NAMALWA (cell line): ENCODE measurements at regions not wholly inside any gene's neighbourhood (a gene's known extent, or its start where the extent isn't known, plus 50 kb on each side); places are given as distances from the start of the nearest gene placed in this dataset.
"Not testable (repeated sequence)": the region's sequence is repeated elsewhere in the genome, so short reads cannot be mapped to it uniquely, and the experiment has no call there.

ENCODE experiments used
- DNase-seq: peaks from one replicate; pipeline ENCODE4 v3.0.0-alpha.2; 2015; ENCODE audit warnings: low spot score

DNA sequence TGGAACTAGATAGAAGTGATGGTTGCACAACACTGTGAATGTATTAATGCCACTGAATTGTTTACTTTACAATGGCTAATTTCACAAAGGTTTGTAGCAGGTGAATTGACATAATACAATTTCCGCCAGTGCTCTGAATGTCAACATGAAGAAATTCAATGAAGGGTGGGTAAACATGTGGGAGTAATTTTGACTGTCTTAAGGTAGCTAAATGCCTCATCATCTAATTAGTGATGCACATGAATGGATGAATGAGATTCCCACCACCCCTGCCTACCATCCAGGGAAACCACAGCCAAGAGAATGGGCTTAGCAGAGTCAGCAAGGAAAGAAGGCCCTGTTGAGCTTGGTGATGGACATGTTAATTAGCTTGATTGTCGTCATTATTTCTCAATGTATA is 275.3 kb downstream of the ALDH8A1 start:
- no peak for DNase-seq

DNA sequence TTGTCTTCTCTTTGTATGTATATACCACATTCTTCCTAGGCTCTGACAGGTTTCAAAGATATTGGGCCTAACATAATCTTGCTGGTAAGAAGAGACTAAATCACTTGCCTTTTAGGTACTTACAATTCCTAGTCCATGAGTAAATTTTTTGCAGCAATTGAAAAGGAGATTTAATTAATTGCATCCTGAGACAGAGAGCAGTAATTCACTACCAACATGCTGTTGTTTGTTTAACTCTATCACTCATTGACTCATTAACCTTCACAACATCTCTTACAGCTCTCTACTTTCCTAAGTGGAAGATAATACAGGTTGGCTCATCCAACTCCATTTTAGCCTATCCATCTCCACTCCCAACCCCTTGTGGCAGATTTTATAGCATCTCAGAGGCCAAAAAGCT is 280.4 kb downstream of the ALDH8A1 start:
- DNase-seq: no peak

DNA sequence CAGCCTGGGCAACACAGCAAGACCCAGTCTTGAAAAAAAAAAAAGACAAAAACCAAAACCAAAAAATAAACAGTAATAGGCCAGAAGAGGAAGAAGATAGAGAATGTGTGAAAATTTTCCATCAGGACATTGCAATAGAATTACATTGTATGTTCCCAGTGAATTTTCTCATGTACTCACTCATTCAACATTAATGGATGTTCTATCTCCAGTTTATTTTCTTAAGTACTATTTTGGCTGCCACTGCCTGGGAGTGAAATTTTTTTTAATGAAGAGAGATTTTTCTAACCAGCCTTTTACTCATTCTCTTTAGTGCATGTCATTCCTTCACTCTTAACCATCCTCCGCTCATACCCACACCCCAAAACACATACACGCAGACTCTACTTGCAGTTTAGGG is 282.8 kb downstream of the ALDH8A1 start:
- DNase-seq: no peak

DNA sequence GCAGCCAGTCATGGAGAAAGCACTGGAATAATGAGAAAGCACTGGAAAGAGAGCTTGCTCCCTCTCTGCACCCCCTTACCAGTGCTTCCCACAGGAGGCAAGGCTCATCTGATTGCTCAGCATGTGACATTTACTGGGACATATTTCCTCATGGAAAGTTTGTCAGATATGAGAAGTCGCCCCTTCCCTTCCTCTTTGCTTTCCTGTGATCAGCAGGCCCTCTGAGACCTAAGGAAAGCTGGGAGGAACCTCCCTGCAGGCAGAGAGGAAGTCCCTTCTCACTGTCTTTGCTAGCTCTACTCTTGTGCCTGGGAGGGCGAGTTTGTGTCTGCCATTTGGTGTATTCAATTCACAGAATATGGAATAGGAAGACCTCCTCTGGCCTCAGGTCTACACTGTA is 283.8 kb downstream of the ALDH8A1 start:
- DNase-seq: no peak

DNA sequence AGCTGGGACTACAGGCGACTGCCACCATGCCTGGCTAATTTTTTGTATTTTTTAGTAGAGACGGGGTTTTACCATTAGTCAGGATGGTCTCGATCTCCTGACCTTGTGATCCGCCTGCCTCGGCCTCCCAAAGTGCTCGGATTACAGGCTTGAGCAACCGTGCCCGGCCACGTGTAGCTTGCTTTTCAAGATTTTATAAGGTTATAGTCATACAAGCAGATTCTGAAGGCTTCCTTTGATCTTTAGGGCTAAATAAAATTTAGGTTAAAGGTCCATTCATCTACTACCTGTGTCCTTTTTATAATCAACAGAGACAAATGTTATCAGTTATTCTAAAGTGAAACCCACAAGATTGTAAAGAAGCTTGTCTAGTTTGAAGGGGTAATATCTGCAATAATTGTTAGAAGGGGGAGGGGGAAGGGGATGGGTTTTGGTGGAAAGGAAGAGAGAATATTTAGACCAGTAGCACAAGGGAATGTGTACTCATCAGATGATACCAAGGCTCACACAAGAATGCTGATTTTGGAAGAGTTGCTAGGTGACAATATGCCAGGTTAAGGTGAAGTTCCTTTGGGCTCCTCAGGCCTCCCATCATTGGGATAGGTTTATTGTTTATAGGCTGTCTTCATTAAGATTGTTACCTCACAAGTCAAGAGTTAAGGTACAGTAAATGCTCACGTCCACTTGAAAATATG is 284.7 kb downstream of the ALDH8A1 start:
- no peak for DNase-seq

DNA sequence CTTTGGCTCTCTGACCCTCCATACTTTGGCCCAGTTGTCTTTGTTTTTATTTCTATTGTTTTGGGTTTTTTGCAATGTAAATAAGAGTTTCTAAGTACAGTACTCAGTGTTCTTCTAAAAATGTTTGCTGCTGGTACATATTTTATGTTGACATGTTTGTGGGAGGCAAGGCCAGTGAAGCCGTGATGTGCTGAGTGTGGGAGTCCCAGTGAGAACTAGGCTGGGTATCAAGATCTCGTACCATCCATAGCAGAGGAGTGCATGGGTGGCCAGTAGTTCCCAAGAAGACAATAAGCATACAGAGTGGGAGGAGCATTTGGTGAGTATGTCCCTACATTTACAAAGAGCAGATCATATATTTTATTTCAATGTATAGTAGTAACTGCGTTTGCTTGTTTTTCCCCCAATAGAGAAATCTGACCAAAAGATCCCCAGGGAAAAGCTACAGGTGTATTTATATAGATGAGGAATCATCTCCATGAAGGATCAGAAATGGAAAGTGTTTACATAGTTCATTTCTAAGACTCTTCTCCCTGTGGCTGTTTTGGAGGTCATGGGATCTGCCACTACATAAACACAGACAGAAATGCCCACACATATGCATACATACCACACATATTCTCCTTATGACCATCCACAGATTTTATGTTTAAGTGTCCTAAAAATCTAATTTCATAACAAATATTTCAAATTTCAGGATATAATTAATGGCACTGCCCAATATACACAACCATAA is 285.9 kb downstream of the ALDH8A1 start:
- DNase-seq: no peak

DNA sequence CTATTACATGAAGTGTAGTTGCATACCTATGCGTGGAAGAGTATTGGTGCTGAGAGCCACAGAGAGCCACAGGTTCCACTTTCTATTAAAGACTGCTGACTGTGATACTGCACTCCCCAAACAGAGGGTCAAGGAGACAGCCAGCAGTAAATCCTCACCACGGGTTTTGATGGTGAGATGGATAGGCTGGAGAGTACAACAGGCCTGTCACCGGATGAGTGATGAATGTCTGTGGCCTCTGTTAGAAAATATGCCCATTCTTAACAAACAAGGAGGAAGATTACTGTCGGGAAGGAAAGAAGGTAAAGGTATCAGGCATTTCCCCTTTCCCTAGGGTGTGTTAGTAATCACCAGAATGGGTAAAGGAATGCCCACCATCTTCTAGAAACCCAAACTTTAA is 286.5 kb downstream of the ALDH8A1 start:
- no peak for DNase-seq

DNA sequence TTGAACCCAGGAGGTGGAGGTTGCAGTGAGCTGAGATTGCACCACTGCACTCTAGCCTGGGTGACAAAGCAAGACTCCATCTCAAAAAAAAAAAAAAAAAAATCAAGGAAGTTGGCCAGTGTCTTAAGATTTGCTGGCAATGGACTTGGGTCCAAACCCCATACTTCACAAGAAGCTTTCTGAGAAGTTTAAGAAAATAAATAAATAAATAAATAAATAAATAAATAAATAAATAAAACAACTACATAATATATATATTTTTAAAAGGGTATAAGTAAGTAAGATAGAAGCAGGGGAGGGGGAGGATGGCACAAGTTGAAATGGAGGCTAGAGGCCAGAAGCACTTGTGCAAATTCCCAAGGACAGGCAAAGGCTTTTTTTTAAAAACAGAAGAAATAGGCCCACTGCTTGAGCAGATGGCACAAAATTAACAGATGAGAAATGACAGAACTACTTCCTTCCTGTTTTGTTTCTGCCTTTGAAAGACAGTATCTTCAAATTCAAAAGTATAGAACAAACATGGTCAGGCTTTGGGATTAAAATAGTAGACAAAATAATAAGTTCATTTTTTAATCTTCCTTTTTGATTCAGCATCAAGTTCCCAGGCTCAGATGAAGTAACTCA is 287.7 kb downstream of the ALDH8A1 start:
- no peak for DNase-seq

DNA sequence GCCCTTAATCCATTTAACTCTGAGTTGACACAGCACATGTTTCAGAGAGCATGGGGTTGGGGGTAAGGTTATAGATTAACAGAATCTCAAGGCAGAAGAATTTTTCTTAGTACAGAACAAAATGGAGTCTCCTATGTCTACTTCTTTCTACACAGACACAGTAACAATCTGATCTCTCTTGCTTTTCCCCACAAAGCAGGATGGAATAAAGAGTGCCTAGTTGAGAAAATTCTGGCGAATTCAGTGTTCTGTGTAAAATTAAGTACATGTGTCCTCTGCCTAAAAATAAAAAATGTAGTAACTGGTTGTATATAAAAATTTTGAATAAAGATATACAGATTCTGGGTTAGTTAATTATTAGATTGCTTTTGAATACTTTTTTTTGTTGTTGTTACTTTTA is 290.0 kb downstream of the ALDH8A1 start:
- not testable (repeated sequence) for DNase-seq

DNA sequence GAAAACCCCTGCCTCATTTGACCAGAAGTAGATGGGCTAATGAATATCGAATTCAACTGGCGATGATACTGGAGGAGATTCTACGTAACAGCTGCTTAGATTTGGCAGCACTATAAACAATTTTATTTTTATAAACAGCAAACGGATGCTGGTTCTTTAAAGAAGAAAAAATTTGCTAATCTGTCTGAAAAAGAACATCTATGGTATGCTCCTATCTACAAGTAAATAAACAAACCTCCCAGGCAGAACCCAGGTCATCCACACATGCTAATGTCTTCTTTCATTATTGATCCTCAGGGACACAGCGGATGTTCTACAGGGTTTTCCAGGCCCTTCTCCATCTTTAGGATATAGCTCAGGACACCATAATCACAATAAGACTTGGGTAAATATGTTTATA is 291.3 kb downstream of the ALDH8A1 start:
- no peak for DNase-seq

DNA sequence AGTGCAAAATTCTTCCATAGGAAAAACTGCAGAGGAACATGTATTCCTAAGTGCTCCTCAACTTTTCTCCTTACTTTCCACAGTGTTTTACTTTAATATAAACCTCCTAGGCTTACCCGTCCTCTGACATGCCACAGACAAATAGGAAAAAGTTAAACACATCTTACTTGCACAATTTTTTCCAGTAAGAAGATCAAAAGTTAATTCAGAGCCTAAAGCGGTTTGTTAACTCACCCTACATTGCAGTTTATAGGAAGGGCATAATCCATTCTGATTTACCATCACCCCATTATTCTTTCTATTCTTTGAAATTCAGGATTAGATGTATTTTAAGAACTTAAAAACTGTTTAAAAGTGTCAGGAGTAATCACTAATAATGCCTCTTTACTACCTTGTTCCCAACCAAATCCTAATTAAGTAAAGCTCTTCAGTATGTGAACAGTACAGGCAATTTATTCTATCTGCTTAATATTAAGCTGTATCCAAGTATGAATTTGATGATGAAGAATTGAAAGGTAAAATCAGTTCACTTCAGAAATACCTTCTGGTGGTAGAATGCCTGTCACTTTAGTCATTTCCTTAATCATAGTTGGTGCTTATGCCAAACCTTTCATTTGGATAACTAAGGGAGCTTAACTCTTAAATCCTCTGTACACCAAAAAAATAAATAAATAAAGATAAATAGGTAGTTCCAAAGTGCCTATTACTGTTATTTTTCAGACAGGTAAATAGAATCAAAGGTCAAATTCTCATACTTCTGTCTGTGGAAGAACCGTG is 292.0 kb downstream of the ALDH8A1 start:
- no peak for DNase-seq

DNA sequence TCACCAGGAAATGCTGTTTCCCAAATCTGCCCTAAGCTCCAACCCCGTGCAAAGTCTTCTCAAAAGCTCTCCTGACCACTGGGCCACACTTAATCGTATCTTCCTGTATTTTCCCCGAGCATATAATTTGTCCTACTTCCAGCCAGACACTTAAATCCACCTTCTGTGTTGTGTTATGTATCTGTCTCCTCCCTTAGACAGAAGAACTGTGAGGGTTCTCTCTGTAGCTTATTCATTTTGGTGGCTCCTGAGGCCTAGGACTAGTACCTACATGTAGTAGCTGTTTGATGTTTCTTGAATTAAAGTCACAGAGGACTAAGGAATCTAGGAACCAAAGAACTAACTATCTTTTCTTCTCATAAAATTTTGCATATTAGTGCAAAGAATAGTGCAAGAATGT is 292.6 kb downstream of the ALDH8A1 start:
- no peak for DNase-seq

DNA sequence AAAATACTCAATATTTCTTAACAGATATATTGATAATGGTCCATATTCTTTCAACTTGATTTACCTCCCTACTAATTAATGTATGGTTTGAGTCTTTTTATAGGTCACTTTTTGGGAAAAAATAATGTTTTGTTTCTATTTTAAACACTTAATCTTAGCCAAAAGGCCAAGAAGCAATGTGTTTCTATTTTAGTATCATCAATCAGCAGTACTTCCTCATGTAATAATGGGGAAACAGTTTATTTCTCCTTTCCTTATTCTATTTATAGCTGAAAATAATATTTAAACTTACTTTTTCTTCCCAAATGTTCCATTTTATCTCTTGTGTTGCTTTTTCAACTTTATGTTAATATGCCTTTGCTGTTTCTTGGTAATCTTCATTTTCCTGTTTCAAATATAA is 295.1 kb downstream of the ALDH8A1 start:
- no peak for DNase-seq

DNA sequence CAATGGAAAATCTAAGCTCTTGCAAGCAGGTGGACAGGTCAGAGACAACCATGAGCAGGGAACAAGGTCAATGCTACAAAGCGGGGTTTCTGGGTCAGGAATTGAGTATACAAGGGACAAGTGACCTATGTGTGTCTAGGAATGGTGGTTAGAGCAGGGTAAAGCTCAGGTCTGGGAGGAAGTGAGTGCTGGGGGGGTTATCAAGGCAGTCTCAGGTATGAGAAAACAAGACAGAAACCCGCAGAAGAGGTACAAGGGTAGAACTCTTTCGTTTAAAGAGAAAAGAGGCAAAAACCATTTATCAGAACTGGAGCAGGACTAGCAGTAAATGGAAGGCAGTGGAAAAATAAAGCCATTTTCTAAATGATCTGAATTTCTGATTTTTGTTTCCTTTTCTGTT is 298.4 kb downstream of the ALDH8A1 start:
- no peak for DNase-seq

DNA sequence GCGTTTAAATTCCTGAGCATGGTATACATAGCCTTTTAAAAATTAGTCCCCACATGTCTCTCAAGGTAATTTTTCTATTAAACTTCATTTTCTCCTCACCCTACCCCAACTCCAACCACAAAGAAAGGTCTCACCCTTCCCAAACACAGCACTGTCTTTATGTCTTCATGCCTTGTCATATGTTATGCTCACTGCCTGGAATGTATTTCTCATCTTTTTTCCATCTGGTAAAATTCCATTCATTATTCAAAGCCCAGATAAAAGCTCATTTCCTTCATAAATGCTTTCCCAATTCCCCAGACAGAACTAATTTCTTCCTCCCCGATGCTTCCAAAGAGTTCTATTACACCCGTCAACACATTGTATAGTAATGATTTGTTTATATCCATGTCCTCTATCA is 302.0 kb downstream of the ALDH8A1 start:
- DNase-seq: no peak

DNA sequence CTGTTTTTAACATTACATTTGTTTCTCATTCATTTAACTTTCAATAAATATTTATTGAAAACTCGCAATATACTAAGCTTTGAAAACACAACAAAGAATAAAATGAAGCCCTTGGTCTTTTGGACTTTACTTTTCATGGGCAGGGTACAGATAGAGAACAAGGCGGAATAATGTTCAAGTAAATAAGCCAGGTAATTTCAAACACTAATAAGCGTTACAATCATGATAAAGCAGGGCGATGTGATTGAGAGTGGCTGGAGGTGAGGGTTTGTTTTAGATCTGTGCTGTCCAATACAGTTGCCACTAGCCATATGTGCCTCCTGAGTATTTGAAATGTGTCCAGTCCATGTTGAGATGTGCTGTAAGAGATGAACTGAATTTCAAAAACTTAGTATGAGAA is 307.1 kb downstream of the ALDH8A1 start:
- no peak for DNase-seq

DNA sequence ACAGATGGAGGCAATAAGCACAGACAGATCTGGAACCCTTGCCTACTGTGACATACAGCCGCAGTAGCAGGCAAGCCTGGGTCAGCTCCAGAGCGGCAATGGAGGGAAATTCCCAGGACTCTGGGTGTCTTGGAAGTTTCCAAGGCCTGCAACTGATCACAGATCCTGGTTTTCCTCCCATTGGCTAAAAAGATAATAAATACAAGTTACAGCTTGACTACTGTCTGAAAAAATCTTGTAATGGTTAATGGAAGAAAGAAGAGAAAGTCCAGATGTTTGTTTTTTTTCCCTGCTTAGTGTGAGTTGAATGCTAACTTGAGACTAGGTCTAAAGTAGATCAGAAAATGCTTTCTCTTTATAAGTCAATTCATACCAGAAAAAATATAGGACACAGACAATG is 307.6 kb downstream of the ALDH8A1 start:
- no peak for DNase-seq

DNA sequence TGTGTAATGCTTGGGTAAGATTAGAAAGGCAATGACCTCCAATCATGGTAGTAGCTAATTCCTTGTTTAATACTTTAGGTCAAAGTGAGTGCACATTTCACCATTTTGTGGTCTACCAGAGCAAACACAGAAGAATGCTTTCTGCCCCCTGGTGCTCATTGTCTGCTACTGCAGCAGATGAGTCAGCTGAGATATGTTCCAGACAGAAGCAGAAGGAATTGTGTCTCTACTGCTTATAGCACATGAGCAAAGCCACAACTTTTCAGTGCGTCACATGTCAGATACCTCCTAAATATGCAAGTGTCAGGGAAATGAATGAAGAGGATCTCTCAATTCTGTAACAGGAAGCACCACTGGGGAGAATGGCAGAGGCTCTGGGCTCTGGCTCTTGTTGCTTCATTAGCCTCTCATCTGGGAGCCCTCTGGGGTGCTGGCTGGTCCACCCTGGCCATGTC is 308.9 kb downstream of the ALDH8A1 start:
- DNase-seq: peak; percentile 88

DNA sequence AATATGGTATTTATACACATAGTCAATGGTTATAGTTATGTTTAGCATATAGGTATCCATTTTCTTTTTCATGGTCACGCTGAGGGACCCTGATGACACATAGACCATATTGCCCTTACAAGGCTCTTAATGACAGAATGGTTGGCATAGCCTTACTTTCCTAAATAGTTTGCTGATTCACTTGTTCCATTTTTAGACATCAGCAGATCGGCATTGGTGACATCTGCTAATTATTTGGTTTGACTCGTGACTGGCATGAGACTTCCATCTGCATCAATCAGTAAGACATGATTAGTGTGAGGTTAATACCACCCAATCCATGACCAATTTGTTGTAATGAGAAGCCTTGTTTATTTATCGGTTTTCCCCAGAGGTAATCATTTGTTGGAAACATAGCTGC is 309.7 kb downstream of the ALDH8A1 start:
- no peak for DNase-seq

DNA sequence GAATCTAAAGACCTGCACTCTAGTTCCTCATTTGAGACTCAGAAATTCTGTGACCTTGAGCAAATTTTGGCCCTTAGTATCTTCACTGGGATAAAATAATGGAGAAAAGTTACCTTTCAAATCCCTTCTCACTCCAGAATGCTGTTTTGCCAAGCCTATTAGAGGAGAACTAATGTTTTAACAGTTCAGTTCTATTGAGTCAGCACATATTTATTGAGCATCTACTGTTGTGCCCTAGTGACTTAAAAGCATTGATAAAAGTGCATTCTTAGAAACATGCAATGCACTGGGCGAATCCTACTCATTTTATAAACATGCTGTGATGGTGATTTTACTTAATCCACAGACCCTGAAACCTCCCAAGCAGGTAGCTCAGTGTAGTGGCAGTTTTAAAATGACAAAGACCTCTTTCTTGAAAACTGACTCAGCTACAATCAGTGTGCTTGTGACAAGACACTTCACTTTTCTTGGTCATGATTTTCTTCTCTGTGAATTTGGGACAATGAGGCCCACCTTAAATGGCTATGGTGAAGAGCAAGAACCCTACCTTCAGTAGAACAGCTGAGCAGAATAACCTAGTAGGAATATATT is 312.0 kb downstream of the ALDH8A1 start:
- DNase-seq: no peak

DNA sequence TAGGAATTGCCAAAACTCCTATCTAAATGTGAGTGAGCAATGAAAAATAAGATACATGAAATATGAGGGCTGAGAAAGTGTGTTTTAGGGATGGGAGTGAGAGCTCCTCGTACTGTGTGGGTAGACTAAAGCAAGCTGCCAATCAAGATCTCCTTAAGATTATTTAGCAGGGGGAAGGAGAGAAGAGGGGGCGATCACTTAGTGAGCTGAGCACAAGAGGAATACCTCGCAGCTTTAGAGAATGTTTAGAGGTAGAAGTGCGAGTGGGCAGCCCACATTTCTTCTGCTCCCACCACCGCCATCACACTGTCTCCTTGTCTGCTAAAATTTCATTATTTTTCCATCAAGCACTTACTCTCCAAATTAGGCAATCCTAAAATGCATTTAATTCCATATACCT is 312.6 kb downstream of the ALDH8A1 start:
- no peak for DNase-seq

DNA sequence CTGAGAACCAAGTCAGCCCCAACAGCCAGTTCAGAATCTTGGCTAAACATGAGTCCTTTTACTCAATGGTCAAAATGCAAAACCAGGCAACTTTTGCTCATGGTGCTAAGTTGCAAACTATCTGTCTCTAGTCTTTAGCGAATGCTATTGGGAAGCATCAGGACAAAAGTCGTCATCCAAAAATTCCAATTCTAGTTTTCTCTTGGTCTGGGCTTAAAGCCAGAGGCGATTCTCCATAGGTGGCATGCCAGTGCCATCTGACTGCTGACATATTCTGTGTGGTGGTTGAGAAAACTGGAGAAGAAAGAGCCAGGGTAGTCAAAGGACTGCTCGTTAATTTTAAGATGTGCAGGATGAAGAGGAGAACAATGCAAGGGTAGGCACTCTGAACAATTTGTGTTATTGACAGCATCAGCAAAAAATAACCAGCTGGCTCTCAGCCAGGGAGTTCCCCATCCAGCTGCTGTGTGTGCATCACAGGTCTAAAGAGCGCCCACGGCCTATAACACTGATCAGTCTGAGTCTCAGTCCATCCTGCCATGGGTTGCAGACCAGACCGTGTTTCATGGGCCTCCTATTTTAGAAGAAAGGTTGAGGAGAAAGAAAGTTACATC is 313.6 kb downstream of the ALDH8A1 start:
- peak; percentile 49 for DNase-seq
